Type B pancreatic cell (in vitro differentiated cells): ENCODE measurements at regions not wholly inside any gene's neighbourhood (a gene's known extent, or its start where the extent isn't known, plus 50 kb on each side); places are given as distances from the start of the nearest gene placed in this dataset.
A peak's percentile ranks its signal among the peaks of the same experiment; 100 is the strongest.

Experiments used
- DNase-seq: peaks from one replicate; pipeline ENCODE4 v3.0.0; 2021; ENCODE audit warnings: mixed read lengths; ENCODE audit not compliant: unreplicated experiment; ENCODE audit errors: extremely low spot score
- H3K27ac Mint-ChIP-seq: 2 replicates; pipeline ENCODE4 v1.8.0; 2021; ENCODE audit warnings: mild to moderate bottlenecking, mixed read lengths
- H3K27me3 Mint-ChIP-seq: 2 replicates; pipeline ENCODE4 v1.8.0; 2021; ENCODE audit warnings: mixed read lengths
- H3K36me3 Mint-ChIP-seq: 2 replicates; pipeline ENCODE4 v1.8.0; 2021; ENCODE audit warnings: mixed read lengths
- H3K4me1 Mint-ChIP-seq: one replicate; pipeline ENCODE4 v1.8.0; 2021; ENCODE audit warnings: mixed read lengths; ENCODE audit not compliant: unreplicated experiment
- H3K4me3 Mint-ChIP-seq: 2 replicates; pipeline ENCODE4 v1.8.0; 2021; ENCODE audit warnings: mild to moderate bottlenecking, mixed read lengths
- H3K9me3 Mint-ChIP-seq: 2 replicates; pipeline ENCODE4 v1.8.0; 2021; ENCODE audit warnings: mixed read lengths
- CTCF ChIP-seq: fragments of 200-600 bp; sonication (generic); conservative IDR thresholded peaks from 2 replicates; pipeline ENCODE4 v1.5.0; 2021; ENCODE audit warnings: antibody characterized with exemption, mild to moderate bottlenecking

GRCh38 chr3:72298201-72299152, 513.5 kb upstream of the PROK2 start:
- H3K36me3 Mint-ChIP-seq, result no peaks in the 10 kb centered on the region
- no peak for DNase-seq
- no peak overlapping the region for H3K27ac Mint-ChIP-seq
- peaks cover 14% of the 10 kb centered on the region for H3K9me3 Mint-ChIP-seq
- H3K27me3 Mint-ChIP-seq, result peaks cover 26% of the 10 kb centered on the region
- TF ChIP-seq CTCF, result no peak
- H3K4me3 Mint-ChIP-seq, result no peak overlapping the region
- H3K4me1 Mint-ChIP-seq, result peaks cover 49% of the 10 kb centered on the region

GRCh38 chr3:72297481-72297880, 512.5 kb upstream of the PROK2 start:
- H3K4me1 Mint-ChIP-seq, result peaks cover 46% of the 10 kb centered on the region
- H3K27ac Mint-ChIP-seq, result no peak overlapping the region
- peaks cover 25% of the 10 kb centered on the region for H3K27me3 Mint-ChIP-seq
- no peak for DNase-seq
- H3K36me3 Mint-ChIP-seq, result no peaks in the 10 kb centered on the region
- no peak overlapping the region for H3K4me3 Mint-ChIP-seq
- no peak for TF ChIP-seq CTCF
- peaks cover 14% of the 10 kb centered on the region for H3K9me3 Mint-ChIP-seq

- no peak overlapping the region for H3K4me3 Mint-ChIP-seq
- peaks cover 46% of the 10 kb centered on the region for H3K4me1 Mint-ChIP-seq
- H3K9me3 Mint-ChIP-seq, result peaks cover 14% of the 10 kb centered on the region
- DNase-seq, result no peak
- no peaks in the 10 kb centered on the region for H3K36me3 Mint-ChIP-seq
- H3K27ac Mint-ChIP-seq, result peak overlapping the region; percentile 5
- no peak for TF ChIP-seq CTCF
- H3K27me3 Mint-ChIP-seq, result peaks cover 23% of the 10 kb centered on the region
Observed at GRCh38 chr3:72296477-72297111, 511.6 kb upstream of the PROK2 start.

GRCh38 chr3:72295962-72296450, 511.1 kb upstream of the PROK2 start:
- no peak overlapping the region for H3K4me3 Mint-ChIP-seq
- no peak for DNase-seq
- TF ChIP-seq CTCF, result no peak
- peaks cover 40% of the 10 kb centered on the region for H3K4me1 Mint-ChIP-seq
- peaks cover 18% of the 10 kb centered on the region for H3K27me3 Mint-ChIP-seq
- no peak overlapping the region for H3K27ac Mint-ChIP-seq
- peaks cover 14% of the 10 kb centered on the region for H3K9me3 Mint-ChIP-seq
- H3K36me3 Mint-ChIP-seq, result no peaks in the 10 kb centered on the region

- H3K27me3 Mint-ChIP-seq, result peaks cover 14% of the 10 kb centered on the region
- no peak overlapping the region for H3K4me3 Mint-ChIP-seq
- DNase-seq, result no peak
- no peaks in the 10 kb centered on the region for H3K36me3 Mint-ChIP-seq
- TF ChIP-seq CTCF, result no peak
- H3K9me3 Mint-ChIP-seq, result peaks cover 12% of the 10 kb centered on the region
- H3K27ac Mint-ChIP-seq, result no peak overlapping the region
- peaks cover 34% of the 10 kb centered on the region for H3K4me1 Mint-ChIP-seq
Observed at GRCh38 chr3:72295276-72295961, 510.5 kb upstream of the PROK2 start.
